Lower leg skin (tissue), 3 donors: ENCODE measurements at regions not wholly inside any gene's neighbourhood (a gene's known extent, or its start where the extent isn't known, plus 50 kb on each side); places are given as distances from the start of the nearest gene placed in this dataset.

Experiments used
- POLR2A ChIP-seq, 2 donors: fragments of 450-650 bp; IDR thresholded peaks; one replicate each; pipeline ENCODE4 v1.6.1; 2016 to 2017; ENCODE audit warnings: antibody characterized with exemption in 2 of 2, mild to moderate bottlenecking in 1 of 2, moderate library complexity in 1 of 2
- TF ChIP-seq, protein P1 (sequence below), 3 donors: fragments of 450-650 bp; IDR thresholded peaks; one replicate each; pipeline ENCODE4 v1.5.1; 2016; ENCODE audit warnings: antibody characterized with exemption in 3 of 3, mild to moderate bottlenecking in 3 of 3, moderate library complexity in 2 of 3

- TF ChIP-seq, protein P1, sequence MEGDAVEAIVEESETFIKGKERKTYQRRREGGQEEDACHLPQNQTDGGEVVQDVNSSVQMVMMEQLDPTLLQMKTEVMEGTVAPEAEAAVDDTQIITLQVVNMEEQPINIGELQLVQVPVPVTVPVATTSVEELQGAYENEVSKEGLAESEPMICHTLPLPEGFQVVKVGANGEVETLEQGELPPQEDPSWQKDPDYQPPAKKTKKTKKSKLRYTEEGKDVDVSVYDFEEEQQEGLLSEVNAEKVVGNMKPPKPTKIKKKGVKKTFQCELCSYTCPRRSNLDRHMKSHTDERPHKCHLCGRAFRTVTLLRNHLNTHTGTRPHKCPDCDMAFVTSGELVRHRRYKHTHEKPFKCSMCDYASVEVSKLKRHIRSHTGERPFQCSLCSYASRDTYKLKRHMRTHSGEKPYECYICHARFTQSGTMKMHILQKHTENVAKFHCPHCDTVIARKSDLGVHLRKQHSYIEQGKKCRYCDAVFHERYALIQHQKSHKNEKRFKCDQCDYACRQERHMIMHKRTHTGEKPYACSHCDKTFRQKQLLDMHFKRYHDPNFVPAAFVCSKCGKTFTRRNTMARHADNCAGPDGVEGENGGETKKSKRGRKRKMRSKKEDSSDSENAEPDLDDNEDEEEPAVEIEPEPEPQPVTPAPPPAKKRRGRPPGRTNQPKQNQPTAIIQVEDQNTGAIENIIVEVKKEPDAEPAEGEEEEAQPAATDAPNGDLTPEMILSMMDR (IDR thresholded peaks at IDR 0.05): no peak
- TF ChIP-seq POLR2A (IDR thresholded peaks at IDR 0.05): no peak
These were observed 408.9 kb upstream of the AUTS2 start for GRCh38 chr7:69189406-69189805.
